ENCODE measurements at regions not wholly inside any gene's neighbourhood (a gene's known extent, or its start where the extent isn't known, plus 50 kb on each side); places are given as distances from the start of the nearest gene placed in this dataset.

- Histone ChIP-seq H2AFZ (replicated peaks; ENCODE audit: low read length, poor library complexity) (no peak overlapping the region), H3K9me3 (ENCODE audit: control insufficient read depth, insufficient read depth, low read length) (no peaks in the 10 kb centered on the region; the same call in 1 of the 2 replicates), H3K14ac (replicated peaks; ENCODE audit: low read depth, low read length) (no peak overlapping the region), H3K4ac (ENCODE audit: low read depth, low read length) (no peak overlapping the region), H2BK5ac (ENCODE audit: low read depth, low read length, poor library complexity, severe bottlenecking) (no peak overlapping the region), H3K27ac (ENCODE audit: insufficient read depth, low read length) (no peak overlapping the region), H2AK5ac (ENCODE audit: low read depth, low read length) (no peak overlapping the region), H2BK120ac (ENCODE audit: low read depth, low read length) (no peak overlapping the region), H3K79me1 (ENCODE audit: low read depth in 1 of 2, low read length in 2 of 2) (no peaks in the 10 kb centered on the region), H4K5ac (ENCODE audit: low read depth, low read length) (no peak overlapping the region), H3K4me2 (ENCODE audit: low read depth, low read length) (no peak overlapping the region), H3K23ac (ENCODE audit: low read depth, low read length) (no peak overlapping the region), H3K4me1 (ENCODE audit: control insufficient read depth, insufficient read depth, low read length) (no peaks in the 10 kb centered on the region), H3K9me1 (ENCODE audit: insufficient read depth, low read length) (no peaks in the 10 kb centered on the region), H3K9ac (ENCODE audit: low read depth, low read length) (no peak overlapping the region), H2BK20ac (ENCODE audit: low read depth, low read length) (no peak overlapping the region), H4K20me1 (ENCODE audit: insufficient read depth, low read length) (no peaks in the 10 kb centered on the region), H3K56ac (ENCODE audit: extremely low read depth, insufficient read depth, low read length) (no peak overlapping the region), H4K91ac (ENCODE audit: insufficient read depth, low read depth, low read length) (no peak overlapping the region), H2AK9ac (replicated peaks; ENCODE audit: low read depth, low read length, poor library complexity) (no peak overlapping the region), H2BK15ac (ENCODE audit: low read depth, low read length) (no peak overlapping the region), H3K4me3 (ENCODE audit: insufficient read depth, low read depth, low read length) (no peak overlapping the region), H4K8ac (ENCODE audit: low read depth in 2 of 2, low read length in 2 of 2) (no peak overlapping the region), H3K36me3 (ENCODE audit: control insufficient read depth, insufficient read depth, low read length) (no peaks in the 10 kb centered on the region), H3K27me3 (ENCODE audit: control insufficient read depth, insufficient read depth, low read length) (peaks cover 10% of the 10 kb centered on the region), H3K18ac (ENCODE audit: low read depth, low read length) (no peak overlapping the region)
- POLR2A ChIA-PET (ENCODE audit: unreplicated experiment): no interaction called here
- intact Hi-C loops (cut with micrococcal nuclease) (no loop called here), dilution Hi-C loops (cut with HindIII; ENCODE audit: low sequenced_read_pairs, unreplicated experiment) (no loop called here), in situ Hi-C loops (cut with MboI; ENCODE audit: low sequenced_read_pairs) (no loop called here)
- no TSS peak for BruUV-seq (replicated peaks)
- DNase-seq: peak; percentile 11
- no peak for ATAC-seq (ENCODE audit: low read depth)
- CTCF ChIA-PET: interaction anchor here (0.7 kb wide), 1 partner anchor 236 kb away, joined by 4 read pairs; no protein-coding TSS in a partner anchor
- TF ChIP-seq ELK1 (IDR thresholded peaks at IDR 0.05; ENCODE audit: borderline replicate concordance, low read depth, low read length) (no peak), SMC3 (IDR thresholded peaks at IDR 0.05; ENCODE audit: low read depth, low read length) (no peak), CEBPB (IDR thresholded peaks at IDR 0.05; ENCODE audit: low read depth, low read length) (peak; percentile 62)
- WGBS, 2 experiments (ENCODE audit: extremely low coverage in 2 of 2, insufficient read length in 1 of 2): no CpG with 5 or more reads among the region's 4 CpGs
Measured at GRCh38 chr12:93039062-93039461, 110.0 kb upstream of the EEA1 start.

All from IMR-90 (cell line).